GM13977 (cell line): ENCODE measurements at regions not wholly inside any gene's neighbourhood (a gene's known extent, or its start where the extent isn't known, plus 50 kb on each side); places are given as distances from the start of the nearest gene placed in this dataset.

Source experiments
- DNase-seq: peaks from one replicate; pipeline ENCODE4 v3.0.0; 2012; ENCODE audit warnings: low spot score
- in situ Hi-C: fragments of 300-500 bp; cut with MboI; formaldehyde crosslinking; loops from one replicate; pipeline ENCODE4 v1.12.0; 2022; ENCODE audit warnings: low sequenced_read_pairs, low pct_unique_long_range_greater_than_20kb, mixed read lengths, inconsistent platforms; ENCODE audit not compliant: unreplicated experiment
- TF ChIP-seq, protein P1 (sequence below): IDR thresholded peaks from 2 replicates; pipeline ENCODE4 v1.5.1; 2012; ENCODE audit warnings: mild to moderate bottlenecking, control low read depth; ENCODE audit not compliant: insufficient read depth; ENCODE audit errors: extremely low read depth, missing control alignments

DNA sequence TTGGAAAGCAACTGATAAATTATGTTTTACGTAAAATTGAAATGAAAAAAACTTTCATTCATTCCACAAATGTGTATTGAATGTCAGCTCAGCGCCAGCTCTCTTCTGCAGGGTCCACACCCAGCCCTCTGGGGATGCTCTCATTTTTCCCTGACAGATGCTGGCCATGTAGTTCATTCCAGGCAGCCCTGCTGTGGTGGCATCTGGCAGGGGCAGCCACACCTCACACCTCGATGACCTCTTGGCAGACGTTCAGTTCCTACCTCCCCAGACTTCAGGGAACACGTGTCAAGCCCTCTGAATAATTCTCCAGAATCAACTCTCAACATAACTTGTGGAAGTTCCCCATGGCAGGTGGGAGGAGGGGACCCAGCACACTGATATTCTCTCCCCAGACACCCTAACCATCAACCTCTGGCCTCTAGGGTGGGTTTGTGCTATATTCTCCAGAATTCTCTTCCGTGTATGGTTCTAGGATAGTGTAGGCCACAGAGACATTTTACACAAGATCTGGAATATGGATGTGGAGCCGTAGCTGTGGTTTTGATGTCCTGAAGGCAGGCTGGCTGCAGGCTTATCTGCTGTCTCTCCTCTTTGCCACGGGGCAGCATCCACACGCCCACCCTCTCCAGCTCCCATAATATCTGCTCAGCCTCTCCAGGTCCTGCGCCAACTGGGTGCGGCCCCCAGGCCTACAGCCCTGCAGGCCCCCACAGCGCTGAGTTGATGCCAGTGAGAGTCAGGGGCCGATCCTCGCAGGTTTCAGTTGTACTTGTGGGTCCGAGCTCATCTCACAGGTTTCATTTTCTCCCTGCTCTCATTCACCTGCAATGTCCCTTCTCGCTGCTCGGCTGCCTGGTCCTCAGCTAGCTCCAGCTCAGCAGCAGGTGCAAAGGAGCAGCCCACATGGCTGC, 175.8 kb upstream of the ARID1B start:
- in situ Hi-C loops = no loop called here
- DNase-seq = no peak
- TF ChIP-seq, protein P1, sequence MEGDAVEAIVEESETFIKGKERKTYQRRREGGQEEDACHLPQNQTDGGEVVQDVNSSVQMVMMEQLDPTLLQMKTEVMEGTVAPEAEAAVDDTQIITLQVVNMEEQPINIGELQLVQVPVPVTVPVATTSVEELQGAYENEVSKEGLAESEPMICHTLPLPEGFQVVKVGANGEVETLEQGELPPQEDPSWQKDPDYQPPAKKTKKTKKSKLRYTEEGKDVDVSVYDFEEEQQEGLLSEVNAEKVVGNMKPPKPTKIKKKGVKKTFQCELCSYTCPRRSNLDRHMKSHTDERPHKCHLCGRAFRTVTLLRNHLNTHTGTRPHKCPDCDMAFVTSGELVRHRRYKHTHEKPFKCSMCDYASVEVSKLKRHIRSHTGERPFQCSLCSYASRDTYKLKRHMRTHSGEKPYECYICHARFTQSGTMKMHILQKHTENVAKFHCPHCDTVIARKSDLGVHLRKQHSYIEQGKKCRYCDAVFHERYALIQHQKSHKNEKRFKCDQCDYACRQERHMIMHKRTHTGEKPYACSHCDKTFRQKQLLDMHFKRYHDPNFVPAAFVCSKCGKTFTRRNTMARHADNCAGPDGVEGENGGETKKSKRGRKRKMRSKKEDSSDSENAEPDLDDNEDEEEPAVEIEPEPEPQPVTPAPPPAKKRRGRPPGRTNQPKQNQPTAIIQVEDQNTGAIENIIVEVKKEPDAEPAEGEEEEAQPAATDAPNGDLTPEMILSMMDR = no peak

DNA sequence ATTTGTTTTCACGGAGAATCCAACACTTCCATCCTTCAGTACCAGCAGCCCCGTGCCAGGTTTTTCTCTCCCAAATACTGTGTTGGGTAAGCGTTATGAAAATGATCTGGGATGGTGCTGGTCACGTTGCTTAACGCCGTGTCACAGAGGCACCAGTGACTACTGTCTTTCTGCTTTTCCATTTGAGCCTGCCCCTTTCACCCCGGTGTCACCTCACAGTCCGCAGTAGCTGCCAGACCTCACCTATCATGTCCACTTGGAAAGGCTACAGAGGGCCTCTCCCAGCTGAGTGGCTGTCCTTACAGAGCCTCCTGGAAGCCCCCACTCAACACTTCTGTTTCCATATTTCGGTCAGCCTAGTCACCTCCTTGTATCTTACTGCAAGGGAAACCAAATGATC, 176.5 kb upstream of the ARID1B start:
- no peak for DNase-seq
- TF ChIP-seq, protein P1 = no peak
- in situ Hi-C loops = no loop called here

DNA sequence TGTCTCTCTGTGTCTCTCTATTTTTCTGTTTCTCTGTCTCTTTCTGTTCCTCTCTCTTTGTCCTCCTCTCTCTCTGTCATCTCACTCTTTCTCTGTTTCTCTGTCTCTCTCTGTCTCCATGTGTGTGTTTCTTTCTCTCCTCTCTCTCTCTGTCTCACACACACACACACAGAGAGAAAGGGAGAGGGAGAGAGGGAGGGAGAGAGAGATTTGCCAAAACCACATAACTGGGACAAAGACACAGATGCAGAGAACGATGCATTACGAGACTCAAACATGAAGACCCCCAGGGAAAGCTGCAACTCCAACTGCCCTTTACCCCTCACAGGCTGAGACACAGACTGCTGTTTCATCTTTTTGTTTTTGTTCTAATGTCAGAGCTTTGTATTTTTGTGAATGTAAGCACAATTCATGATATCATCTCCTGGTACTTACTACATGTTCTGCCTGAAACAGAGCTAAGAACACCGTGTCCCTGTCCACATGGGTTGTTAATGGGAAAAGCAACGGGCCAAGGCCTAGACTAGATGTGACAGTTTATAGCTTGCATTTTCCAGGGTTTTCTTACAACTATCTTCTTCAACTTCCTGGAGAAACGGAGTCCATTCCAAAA, 177.1 kb upstream of the ARID1B start:
- DNase-seq = no peak
- TF ChIP-seq, protein P1 = no peak
- in situ Hi-C loops = no loop called here

DNA sequence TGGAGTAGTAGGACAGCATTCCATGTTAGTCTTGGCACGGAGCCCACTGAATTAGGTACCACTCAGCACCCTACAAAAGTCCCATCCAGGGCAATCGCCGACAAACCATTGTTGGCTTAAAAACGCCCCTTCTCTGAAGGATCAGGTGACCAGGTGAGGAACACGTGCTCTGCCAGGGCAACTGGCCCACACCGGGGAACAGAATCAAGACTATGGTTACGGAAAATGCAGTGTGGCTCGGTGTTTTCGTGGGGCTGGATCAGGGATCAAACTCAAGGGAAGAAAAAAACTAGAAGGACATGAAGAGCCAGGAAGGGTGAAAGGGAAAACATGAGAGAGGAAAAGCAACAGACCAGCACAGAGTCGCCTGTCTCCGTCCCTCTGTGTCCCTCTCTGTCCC, 177.8 kb upstream of the ARID1B start:
- TF ChIP-seq, protein P1 = no peak
- in situ Hi-C loops = no loop called here
- DNase-seq = no peak

DNA sequence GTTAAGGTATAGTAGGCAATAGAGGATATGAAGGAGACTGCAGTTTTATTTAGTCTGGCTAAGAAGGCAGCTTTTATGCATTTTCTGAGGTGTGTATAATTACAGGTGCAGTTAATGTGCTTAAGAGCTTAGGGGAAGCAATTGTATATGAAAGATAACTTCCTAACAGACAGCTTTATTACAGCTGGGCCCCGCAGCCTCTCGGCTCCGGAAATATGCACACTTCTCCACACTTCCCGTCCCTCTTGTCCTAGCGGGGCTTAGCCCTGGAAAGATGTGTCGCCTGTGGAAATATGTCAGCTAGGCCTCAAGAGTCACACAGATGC, 178.4 kb upstream of the ARID1B start:
- TF ChIP-seq, protein P1 = no peak
- no peak for DNase-seq
- in situ Hi-C loops = no loop called here

DNA sequence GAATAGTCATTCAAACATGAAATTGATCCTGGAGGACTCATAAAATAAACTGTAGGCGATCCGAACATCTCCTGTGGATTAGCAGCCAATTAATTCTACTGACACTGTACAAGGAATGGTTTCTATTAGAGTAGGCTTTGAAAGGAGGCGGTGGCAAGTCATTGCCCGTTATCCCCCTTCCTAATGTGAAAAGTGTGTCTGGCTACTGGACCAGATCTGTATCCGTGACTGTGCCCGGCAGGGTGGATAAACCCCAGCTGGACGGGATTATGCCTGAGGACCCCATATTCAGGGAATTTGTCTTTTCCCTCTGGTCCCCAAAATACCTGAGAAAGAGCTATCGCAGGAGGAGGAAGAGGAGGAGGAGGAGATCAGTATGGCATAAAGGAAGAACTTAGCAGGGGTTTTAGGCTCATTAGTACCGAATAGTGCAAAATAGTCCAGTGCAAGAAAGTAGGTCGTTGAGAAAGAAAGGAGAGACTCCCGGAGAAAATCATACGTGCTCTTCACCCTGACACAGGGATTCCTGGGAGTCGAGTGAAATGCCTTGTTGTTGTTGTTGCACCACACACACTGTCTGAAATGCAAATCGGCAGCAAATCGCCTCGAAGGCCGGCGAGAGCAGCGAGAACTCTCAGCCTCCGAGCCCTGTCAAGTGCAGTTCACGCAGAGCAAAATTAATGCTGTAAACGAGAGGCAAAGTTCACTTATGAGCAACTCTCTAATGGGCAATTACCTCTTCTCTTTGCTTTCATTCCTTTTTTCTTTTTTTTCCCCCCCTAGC, 178.9 kb upstream of the ARID1B start:
- in situ Hi-C loops = no loop called here
- DNase-seq = no peak
- TF ChIP-seq, protein P1 = no peak
